ENCODE measurements at regions not wholly inside any gene's neighbourhood (a gene's known extent, or its start where the extent isn't known, plus 50 kb on each side); places are given as distances from the start of the nearest gene placed in this dataset.

DNA sequence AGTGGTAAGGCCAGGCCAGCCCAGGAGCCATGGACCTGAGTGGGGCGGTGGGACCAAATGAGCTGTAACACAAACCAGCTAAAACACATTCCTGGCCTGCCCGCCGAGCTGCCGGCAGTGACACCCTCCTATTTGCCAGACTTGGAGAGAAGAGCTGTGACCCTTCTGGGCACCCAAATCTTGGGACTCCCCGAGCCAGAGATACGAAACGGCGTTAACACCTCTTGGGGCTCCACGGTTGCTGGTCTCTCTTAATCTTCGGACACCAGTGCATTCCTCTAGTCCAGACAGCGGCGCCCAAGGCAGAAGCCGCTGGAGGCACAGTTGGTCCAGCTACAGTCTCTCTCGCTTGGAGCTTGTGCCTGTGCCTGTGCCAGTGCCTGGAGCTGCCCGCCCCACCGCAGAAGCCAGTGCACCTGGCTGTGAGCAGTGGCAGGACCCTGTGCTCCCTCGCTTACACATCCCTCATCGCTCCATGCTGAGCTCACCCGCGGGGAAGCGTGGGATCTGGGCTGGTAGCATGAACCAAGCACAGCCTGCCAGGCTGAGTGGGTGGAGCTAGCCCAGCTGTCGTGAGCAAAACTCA is 147.2 kb upstream of the KLHL1 start:
- Histone ChIP-seq H3K27me3 (ENCODE audit: insufficient read depth, low read depth, low read length) (no peaks in the 10 kb centered on the region), H3K4me2 (ENCODE audit: low read length) (no peak overlapping the region), H4K20me1 (ENCODE audit: insufficient read depth) (no peaks in the 10 kb centered on the region), H3K4me3 (ENCODE audit: low read length) (no peak overlapping the region), H3K9me3 (ENCODE audit: low read length) (no peaks in the 10 kb centered on the region), H3K9ac (ENCODE audit: low read length) (no peak overlapping the region), H3K79me2 (replicated peaks; ENCODE audit: insufficient read depth, low read length) (no peaks in the 10 kb centered on the region), H3K9me2 (ENCODE audit: insufficient read depth, low read length) (no peaks in the 10 kb centered on the region), H3K27ac (ENCODE audit: low read length) (no peak overlapping the region), H3K36me3 (ENCODE audit: insufficient read depth, low read length) (no peaks in the 10 kb centered on the region), H3F3A (ENCODE audit: insufficient read depth, low read length, poor library complexity, severe bottlenecking) (no peaks in the 10 kb centered on the region), H2AFZ (ENCODE audit: low read depth, low read length) (no peak overlapping the region)
- TF ChIP-seq, protein P1, sequence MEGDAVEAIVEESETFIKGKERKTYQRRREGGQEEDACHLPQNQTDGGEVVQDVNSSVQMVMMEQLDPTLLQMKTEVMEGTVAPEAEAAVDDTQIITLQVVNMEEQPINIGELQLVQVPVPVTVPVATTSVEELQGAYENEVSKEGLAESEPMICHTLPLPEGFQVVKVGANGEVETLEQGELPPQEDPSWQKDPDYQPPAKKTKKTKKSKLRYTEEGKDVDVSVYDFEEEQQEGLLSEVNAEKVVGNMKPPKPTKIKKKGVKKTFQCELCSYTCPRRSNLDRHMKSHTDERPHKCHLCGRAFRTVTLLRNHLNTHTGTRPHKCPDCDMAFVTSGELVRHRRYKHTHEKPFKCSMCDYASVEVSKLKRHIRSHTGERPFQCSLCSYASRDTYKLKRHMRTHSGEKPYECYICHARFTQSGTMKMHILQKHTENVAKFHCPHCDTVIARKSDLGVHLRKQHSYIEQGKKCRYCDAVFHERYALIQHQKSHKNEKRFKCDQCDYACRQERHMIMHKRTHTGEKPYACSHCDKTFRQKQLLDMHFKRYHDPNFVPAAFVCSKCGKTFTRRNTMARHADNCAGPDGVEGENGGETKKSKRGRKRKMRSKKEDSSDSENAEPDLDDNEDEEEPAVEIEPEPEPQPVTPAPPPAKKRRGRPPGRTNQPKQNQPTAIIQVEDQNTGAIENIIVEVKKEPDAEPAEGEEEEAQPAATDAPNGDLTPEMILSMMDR (IDR thresholded peaks at IDR 0.05; ENCODE audit: poor library complexity, severe bottlenecking): no peak
- no peak for TF ChIP-seq SMC3 (conservative IDR thresholded peaks at IDR 0.05; ENCODE audit: poor library complexity)
- TF ChIP-seq MXI1 (conservative IDR thresholded peaks at IDR 0.05; ENCODE audit: poor library complexity, severe bottlenecking): no peak
- no peak for TF ChIP-seq RAD21 (conservative IDR thresholded peaks at IDR 0.05)
- TF ChIP-seq EZH2 (IDR thresholded peaks at IDR 0.05; ENCODE audit: borderline replicate concordance, insufficient read depth, low read length, poor library complexity, severe bottlenecking): no peak
- no peak for TF ChIP-seq EP300 (conservative IDR thresholded peaks at IDR 0.05; ENCODE audit: poor library complexity, severe bottlenecking)
- TF ChIP-seq, protein P2, sequence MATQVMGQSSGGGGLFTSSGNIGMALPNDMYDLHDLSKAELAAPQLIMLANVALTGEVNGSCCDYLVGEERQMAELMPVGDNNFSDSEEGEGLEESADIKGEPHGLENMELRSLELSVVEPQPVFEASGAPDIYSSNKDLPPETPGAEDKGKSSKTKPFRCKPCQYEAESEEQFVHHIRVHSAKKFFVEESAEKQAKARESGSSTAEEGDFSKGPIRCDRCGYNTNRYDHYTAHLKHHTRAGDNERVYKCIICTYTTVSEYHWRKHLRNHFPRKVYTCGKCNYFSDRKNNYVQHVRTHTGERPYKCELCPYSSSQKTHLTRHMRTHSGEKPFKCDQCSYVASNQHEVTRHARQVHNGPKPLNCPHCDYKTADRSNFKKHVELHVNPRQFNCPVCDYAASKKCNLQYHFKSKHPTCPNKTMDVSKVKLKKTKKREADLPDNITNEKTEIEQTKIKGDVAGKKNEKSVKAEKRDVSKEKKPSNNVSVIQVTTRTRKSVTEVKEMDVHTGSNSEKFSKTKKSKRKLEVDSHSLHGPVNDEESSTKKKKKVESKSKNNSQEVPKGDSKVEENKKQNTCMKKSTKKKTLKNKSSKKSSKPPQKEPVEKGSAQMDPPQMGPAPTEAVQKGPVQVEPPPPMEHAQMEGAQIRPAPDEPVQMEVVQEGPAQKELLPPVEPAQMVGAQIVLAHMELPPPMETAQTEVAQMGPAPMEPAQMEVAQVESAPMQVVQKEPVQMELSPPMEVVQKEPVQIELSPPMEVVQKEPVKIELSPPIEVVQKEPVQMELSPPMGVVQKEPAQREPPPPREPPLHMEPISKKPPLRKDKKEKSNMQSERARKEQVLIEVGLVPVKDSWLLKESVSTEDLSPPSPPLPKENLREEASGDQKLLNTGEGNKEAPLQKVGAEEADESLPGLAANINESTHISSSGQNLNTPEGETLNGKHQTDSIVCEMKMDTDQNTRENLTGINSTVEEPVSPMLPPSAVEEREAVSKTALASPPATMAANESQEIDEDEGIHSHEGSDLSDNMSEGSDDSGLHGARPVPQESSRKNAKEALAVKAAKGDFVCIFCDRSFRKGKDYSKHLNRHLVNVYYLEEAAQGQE (IDR thresholded peaks at IDR 0.05; ENCODE audit: borderline replicate concordance): no peak

GRCh38 chr13:70253834-70254233 is 145.6 kb upstream of the KLHL1 start:
- no peaks in the 10 kb centered on the region for H3K36me3 ChIP-seq (ENCODE audit: insufficient read depth, low read length)
- H2AFZ ChIP-seq (ENCODE audit: low read depth, low read length): no peak overlapping the region
- H3K4me2 ChIP-seq (ENCODE audit: low read length): no peak overlapping the region
- no peak overlapping the region for H3K4me3 ChIP-seq (ENCODE audit: low read length)
- TF ChIP-seq EP300 (conservative IDR thresholded peaks at IDR 0.05; ENCODE audit: poor library complexity, severe bottlenecking) (no peak), SMC3 (conservative IDR thresholded peaks at IDR 0.05; ENCODE audit: poor library complexity) (no peak), TAF1 (IDR thresholded peaks at IDR 0.05; ENCODE audit: low read depth) (no peak), POLR2AphosphoS5 (IDR thresholded peaks at IDR 0.05) (no peak)
- TF ChIP-seq, protein P1 (IDR thresholded peaks at IDR 0.05; ENCODE audit: poor library complexity, severe bottlenecking): no peak
- no peaks in the 10 kb centered on the region for H3F3A ChIP-seq (ENCODE audit: insufficient read depth, low read length, poor library complexity, severe bottlenecking)
- H3K9me2 ChIP-seq (ENCODE audit: insufficient read depth, low read length): no peaks in the 10 kb centered on the region
- no peak overlapping the region for H3K27ac ChIP-seq (ENCODE audit: low read length)
- H3K9me3 ChIP-seq (ENCODE audit: low read length): no peaks in the 10 kb centered on the region
- H3K27me3 ChIP-seq (ENCODE audit: insufficient read depth, low read depth, low read length): no peaks in the 10 kb centered on the region
- no peaks in the 10 kb centered on the region for H4K20me1 ChIP-seq (ENCODE audit: insufficient read depth)
- no peaks in the 10 kb centered on the region for H3K79me2 ChIP-seq (replicated peaks; ENCODE audit: insufficient read depth, low read length)
- no peak overlapping the region for H3K9ac ChIP-seq (ENCODE audit: low read length)

Measured in neural cell (in vitro differentiated cells).